Hepatic stellate cell (primary cell): ENCODE measurements at regions not wholly inside any gene's neighbourhood (a gene's known extent, or its start where the extent isn't known, plus 50 kb on each side); places are given as distances from the start of the nearest gene placed in this dataset.
"Not testable (repeated sequence)": the region's sequence is repeated elsewhere in the genome, so short reads cannot be mapped to it uniquely, and the experiment has no call there.

Experiments
- DNase-seq: peaks from one replicate; pipeline ENCODE4 v3.0.0; 2011; ENCODE audit warnings: low spot score

DNA sequence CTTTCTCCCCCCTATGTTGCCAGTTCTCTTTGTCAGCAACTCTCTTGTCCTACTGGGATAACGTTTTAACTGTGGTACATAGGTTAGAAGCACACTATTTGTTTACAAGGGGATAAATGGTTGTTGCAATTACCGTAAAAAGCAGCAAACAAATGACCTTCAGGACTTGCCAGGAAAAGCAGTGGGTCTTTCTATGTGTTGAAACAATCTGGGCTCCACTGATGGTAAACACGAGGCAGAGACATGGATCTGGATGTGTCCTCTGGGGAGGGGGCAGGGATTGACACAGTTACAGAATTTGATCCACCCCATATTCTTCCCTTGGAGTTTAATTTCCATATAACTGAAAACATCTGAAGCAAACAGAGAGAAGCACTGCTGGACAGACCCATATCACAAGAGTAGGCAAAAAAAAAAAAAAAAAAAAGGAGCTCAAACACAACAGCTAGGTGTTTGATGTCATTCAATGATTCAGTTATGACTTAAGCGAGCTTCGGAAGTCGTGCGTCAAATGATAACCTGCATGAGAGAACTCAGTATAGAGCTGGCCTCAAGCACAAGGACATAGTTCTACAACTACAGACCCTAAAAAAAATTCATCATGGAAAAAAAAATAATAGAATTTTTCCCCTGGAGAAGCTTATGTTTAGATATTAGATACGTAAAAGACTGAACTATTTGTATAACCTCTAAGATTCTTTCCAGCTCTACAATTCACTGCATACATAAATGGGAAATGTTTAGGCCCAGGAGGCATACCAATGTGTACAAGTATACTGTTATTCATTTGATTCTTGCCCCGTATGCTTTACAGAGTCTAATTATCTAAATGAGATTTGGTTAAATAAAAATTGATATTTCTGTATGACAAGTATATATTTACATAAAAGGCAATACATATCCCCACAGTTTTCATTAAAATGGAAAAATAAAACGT is 127.7 kb downstream of the ALDH8A1 start:
- no peak for DNase-seq

DNA sequence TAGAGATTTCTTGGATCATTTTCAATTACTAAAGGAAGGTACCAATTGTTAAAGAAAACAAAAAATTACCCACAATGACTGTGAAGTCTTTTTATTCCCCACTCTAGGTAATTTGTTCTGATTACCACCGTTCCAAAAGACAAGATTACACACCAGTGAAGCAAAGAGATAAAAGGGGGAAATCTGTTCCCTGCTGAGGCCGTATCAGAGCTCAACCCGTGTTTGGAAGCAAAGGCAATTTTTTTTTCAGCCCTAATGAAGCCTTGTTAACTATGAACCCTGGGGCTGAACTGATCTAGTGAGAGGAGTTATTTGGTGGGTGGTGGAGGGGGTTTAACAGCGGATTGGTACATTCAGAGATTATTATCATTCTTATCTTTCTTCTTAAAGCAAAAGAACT is 128.5 kb downstream of the ALDH8A1 start:
- DNase-seq = no peak

DNA sequence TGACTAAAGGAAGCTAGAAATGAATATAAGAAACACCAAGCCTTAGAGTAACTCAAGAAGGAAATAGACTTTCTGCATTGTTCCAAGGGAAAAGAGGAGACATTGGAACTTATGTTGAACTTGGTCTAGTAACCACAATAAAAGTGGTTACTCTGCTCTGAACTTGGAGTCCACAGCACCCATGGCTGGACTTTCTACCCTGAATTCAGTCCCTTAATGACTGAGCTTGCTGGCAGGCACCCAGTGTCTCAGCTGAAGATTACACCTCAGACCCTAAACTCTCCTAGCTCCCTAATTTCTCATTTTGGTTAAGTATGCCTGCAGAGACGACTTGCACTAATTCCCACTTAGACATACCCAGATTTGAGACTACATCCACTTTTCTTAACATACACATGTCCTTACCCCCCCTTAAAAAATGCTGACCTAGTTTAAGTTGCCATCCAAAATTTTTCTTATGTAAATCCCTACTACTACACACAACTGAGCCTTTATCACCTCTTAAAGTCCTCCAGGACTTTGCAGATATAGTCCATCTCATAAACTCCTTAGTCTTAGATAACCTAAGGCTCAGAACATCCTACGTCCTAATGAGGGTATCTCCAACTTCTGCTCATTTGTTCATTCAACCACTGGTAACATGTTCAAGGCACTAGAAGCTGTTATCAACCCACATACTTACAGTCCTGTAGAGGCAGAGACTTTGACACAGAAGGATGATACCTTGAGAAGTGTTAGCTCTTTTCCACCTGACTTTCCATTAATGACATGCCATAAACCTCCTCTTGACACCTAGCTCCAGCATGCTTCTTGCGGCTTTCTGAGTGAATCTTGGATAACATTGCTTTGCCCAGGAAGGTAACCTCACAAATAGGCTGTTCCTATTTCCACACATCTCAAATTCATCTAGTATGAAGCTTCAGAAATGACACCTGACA is 129.8 kb downstream of the ALDH8A1 start:
- no peak for DNase-seq

DNA sequence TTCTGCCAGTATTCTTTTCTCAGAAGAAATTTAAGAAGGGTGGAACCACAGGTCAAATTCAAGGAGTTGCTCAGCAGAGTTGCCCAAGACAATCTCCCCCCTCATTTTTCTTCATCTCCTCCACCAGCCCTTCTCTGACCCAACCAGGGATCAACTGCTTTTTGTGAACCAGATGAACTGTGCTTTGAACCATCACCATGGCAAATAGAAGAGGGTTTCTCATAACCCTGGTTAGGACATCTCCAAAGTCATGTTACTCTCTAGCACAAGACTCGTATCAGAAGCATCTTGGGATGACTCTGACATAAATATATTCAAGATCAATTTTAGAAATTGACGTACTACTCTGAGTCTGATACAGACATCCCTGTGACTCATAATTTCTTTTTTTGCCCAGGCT is 130.7 kb downstream of the ALDH8A1 start:
- no peak for DNase-seq

DNA sequence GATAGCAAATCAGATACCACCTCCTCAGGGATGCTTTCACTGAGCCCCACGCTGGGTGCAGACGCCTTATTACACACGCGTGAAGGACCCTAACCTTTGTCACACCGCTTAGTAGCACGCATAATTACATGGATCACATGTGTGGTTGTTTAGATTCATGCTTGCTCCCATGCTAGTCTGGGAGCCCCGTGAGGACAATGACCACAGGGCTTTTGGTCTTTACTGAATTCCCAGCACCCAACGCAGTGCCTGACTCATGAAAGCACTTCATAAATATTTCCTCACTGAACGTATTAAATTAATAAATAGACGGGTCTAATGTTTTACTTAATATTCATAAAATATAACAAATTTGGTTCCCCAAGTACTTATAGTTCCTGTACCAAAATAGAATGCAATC is 132.5 kb downstream of the ALDH8A1 start:
- DNase-seq = no peak

DNA sequence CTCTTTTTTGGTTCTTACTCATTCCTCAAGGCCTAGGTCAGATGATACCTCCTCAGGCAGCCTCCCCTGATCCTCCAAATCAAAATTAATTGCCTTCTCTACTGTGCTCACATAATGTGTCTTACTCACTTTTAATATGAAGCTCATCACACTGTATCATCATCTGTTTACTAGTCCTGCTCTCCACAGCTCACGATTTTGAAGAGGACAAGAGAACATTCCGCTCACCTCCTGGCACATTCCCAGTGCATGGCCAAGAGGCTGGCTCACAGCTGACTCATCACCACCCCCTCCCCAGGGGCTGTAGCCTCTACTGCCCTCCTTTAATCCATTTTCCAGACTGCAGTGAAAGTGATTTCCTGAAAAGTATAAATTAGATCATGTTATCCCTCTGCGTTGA is 133.1 kb downstream of the ALDH8A1 start:
- DNase-seq = no peak

DNA sequence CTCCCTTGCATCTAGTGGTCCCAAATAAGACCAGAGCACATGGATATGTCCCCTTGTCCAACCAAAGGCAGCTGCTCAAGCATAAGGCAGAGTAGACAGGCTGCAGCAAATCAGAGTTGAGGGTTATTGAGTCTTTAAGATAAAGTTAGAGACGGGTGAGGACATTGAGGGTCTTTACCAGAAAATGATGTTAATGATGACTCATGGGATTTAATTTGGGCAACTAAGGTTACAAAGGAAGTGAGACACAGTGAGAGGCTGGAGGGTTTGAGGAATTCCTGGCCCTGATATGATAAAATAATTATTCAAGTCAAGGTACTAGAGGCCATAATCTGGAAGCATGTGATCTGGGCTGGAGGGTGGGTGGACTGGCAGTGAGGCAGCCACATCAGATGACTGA is 133.6 kb downstream of the ALDH8A1 start:
- no peak for DNase-seq

DNA sequence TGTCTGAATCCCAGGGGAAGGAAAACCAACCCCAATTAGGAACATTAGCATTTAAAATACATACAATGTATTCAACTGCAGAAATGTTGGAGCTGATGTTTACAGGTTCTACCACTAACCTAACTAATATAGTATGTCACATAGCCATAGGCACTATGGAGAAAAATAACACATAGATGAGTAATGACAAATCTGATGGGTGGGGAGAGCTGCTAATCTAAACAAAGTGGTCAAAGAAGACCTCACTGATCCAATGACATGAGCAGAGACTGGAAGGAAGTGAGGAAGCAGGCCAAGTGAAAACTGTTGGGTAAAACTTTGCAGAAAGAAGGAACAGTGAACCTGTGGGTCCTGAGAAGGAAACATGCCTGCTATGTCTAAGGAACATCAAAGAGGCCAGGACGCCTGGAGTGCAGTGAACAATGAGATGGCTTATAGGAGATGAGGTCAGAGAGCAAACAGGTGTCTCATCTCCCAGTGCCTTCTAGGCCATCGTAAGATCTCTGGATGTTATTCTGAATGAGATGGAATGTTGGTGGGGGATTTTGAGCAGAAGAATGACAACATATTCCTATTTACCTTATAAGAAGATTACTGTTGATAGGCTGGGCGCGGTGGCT is 135.7 kb downstream of the ALDH8A1 start:
- no peak for DNase-seq

DNA sequence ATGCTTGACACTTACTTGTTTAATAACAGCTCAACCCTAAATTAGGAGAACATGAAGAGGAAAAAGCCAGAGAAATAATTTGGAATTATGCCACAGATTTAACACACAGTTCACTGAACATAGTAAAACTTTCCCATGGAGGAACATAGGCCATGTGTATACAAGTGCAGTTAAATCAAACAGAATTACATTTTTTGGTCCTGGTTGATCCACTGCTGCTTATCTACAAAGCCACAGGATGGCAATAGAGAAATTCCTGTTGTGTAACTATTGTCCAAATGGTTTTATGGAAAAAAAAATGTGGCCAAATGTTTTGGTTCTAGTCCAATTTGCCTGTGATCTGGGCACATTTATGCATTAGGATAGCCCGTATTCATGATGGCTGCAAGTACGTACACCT is 136.8 kb downstream of the ALDH8A1 start:
- DNase-seq = no peak

DNA sequence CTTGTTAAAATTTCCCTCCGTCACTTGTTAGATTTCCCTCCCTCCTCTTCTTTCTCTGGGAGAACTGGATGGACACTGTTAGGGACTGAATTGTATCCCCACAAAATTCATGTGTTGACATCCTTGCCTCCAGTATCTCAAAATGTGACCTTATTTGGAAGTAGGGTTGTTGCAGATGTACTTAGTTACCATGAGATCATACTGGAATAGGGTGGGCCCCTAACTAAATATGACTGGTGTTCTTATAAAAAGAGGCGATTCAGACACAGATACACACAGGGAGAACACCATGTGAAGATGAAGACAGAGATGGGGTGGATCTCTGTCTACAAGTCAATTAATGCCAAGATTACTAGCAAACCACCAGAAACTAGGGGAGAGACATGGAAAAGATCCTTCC is 139.5 kb downstream of the ALDH8A1 start:
- DNase-seq = no peak

DNA sequence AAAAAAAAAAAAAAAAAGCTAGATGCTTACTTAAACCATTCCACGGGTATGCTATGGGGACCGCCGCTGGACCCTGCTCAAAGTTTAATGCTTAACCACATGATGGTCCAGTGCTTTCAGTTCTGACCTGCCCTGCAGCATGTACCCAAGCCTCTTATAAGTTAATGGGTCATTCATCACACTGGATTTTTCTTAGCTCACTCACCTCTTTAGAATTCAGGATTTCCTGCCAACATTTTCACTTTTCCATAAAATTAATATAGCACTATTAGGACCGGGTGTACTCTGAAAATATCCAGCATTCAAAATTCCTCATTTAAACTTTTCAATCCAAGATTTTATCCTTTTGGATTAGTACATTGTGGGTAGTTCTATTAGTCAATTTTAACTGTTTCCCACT is 140.8 kb downstream of the ALDH8A1 start:
- no peak for DNase-seq

DNA sequence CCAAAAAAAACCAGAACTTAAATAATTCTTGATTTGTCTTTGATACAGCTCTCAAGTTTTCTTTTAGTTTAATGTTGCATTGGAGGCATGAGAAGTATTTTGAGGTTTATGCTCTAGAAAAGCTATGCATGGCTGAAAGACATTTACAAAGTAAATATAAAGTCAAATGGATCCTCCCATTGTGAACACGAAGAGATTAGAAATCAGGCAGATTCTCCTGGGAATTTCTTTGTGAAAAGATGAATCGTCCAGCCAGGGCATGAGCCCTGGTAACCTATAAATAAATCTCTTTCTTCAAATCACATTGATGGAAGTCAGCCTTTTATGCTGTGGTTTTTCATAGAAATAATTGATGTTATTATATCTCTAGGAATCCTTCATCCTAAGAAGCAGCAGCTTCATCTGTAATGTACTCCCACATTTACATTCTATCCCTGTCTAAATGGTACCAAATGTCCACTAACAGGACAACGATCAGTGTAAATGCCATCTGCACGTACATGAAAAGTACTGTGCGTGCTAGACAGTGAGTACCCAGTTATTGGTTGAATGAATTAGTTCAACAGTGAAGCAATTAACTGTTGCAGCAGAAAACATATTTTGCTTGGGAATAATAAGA is 143.6 kb downstream of the ALDH8A1 start:
- no peak for DNase-seq

DNA sequence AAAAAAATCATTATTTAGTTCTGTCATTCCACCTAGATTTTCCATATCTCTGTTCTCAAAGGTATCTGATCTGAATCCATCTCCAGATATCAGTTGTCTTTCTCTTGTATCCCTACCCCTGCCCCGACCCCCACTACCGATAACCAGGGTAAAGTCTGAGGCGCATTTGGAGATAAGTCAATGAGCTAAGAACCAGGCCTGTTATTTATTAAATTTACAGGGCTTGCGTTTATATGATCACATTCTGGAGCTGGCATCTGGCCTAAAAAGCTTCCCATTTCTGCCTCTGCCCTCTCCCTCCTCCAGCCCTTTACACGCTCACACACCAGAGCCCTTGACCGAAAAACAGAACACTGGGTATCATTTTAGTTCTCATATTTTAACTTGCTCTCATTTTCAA is 144.7 kb downstream of the ALDH8A1 start:
- no peak for DNase-seq

DNA sequence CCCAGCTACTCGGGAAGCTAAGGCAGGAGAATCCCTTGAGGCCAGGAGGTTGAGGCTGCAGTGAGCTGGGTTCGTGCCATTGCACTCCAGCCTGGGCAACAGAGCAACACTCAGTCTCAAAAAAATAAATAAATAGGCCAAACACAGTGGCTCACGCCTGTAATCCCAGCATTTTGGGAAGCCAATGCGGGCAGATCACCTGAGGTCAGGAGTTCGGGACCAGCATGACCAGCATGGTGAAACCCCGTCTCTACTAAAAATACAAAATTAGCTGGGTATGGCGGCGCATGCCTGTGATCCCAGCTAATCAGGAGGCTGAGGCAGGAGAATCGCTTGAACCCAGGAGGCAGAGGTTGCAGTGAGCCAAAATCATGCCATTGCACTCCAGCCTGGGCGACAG is 145.6 kb downstream of the ALDH8A1 start:
- DNase-seq = not testable (repeated sequence)

DNA sequence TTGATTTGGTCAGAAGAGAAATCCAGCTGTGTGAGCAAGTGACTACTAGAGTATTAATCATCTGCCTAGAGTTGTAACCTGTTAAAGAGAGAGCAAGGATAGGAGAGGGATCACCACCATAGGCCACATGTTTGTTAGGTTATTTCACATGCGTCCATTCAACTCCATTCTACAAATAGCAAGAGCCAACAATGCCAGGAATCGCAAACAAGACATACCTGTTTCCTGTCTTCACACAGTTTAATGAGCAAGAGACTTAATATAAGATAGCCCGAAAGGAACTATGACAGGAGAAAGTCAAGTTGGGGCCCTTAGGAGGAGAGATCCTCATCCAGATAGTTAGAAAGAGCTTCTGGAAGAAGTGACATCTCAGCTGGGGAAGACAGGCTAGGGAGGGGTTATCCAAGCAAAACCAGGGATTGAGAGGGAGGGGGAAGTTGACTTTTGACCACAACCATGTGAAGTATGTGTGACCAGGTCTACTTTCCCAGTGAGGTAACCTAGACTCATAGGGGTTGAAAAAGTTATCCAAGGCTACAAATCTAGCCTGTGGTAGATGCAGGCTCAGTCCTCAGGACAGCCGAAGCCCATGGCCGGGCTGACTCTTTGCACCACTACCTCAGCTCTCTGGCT is 147.4 kb downstream of the ALDH8A1 start:
- peak; percentile 53 for DNase-seq

DNA sequence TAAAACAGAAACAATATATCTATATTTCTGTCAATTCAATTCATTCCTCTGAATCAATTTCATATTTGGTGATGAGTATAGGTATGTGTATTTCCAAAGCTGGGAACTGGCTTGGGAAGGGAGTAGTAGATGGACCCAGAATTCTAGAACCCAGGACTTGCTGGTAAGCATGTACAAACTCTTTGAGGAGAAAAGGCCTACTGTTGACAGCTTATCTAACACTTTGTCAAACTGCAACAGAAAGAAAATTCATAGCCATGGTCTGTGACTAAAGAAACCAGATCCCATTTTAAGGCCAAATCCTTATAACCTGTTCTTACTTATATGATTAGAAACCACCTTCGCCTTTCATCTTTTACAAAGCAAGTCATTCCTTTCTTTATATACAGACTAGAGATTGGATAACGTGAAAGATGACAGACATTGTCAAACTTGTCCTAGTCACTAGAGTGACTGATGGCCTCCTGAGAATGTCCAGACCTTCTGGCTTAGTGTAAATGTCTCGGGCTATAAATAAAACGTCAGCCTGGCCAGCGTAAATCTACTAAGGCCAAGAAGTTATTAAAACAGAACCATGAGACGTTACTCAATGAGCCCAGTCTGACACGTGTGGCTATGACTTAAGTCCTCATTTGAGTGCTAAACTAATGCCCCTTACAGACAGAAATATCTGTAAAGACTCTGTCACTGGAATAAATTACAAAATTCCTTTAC is 152.3 kb downstream of the ALDH8A1 start:
- DNase-seq = peak; percentile 16

DNA sequence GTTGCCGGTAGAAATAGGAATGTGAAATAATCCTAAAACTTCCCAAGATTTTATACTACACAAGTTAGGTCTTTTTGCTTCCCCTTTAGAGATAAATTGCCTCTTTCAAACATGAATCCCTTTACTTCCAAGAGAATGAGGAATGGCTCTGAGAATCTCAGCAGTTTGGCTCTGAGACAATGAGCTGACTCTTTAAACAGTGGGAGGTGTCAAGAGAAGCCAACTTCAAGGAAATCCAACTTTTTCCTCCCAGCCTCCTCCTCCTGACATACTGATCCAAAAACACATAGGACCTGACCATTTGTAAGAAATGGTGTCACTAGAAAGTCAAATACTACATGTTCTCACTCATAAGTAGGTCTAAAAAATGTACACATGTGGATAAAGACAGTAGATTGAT is 154.2 kb downstream of the ALDH8A1 start:
- no peak for DNase-seq

DNA sequence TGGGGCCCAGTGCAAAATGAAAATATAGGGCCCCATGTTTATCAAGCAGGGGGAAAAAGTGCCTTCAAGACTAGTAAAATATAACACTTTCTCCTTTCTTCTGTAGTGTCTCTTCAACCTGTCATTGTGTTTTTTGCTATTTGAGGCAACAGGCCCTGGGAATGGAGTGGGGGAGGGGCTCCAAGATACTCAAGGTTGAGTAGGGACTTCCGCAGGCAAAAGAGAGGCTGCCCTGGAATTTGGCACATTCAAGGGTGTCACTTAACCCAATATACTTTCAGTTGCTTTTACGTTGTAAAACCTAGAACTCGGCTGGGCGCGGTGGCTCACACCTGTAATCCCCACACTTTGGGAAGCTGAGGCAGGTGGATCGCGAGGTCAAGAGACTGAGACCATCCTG is 154.9 kb downstream of the ALDH8A1 start:
- no peak for DNase-seq

DNA sequence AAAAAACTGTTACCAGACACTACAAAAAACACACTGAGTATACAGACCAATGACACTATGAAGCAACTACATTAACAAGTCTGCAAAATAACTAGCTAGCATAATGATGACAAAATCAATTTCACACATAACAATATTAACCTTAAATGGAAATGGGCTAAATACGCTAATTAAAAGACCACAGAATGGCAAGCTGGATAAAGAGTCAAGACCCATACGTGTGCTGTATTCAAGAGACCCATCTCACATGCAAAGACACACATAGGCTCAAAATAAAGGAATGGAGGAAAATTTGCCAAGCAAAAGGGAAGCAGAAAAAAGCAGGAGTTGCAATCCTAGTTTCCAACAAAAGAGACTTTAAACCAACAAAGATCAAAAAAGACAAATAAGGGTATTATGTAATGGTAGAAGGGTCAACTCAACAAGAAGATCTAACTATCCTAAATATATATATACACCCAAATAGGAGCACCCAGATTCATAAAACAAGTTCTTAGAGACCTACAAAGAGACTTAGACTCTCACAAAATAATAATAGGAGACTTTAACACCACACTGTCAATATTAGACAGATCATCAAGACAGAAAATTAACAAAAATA is 158.6 kb downstream of the ALDH8A1 start:
- not testable (repeated sequence) for DNase-seq

DNA sequence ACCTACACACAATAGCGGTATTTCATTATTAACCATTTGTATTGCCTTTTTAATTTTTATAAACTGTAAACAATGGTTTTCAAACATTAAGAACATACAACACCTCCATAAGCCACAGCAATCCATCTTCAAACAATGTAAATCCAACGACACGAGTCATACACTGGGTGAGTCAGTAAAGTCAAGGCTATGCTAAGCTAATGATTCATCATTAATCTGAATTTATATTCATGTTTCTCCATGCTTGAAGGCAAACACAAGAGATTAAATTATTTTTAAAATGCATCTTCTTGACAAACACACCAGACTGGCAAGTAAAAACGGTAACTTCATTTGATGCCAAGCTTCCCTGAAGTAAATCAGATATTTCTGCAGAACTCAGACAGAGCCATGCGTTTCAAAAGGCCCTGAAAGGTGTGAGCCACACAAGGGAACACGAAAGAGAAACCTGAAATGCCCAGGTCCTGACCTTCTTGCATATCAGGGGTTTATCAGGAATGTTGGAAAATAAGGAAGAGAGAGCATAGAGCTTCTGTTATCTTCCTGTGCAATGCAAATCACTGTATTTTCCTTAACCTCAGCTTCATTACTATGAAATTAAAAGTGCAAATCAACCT is 162.5 kb downstream of the ALDH8A1 start:
- peak; percentile 35 for DNase-seq
